IPS-NIHi11 (cell line): ENCODE measurements at regions not wholly inside any gene's neighbourhood (a gene's known extent, or its start where the extent isn't known, plus 50 kb on each side); places are given as distances from the start of the nearest gene placed in this dataset.

Source experiments
- DNase-seq: peaks from one replicate; pipeline ENCODE4 v3.0.0; 2012; ENCODE audit warnings: mixed read lengths, low spot score

DNA sequence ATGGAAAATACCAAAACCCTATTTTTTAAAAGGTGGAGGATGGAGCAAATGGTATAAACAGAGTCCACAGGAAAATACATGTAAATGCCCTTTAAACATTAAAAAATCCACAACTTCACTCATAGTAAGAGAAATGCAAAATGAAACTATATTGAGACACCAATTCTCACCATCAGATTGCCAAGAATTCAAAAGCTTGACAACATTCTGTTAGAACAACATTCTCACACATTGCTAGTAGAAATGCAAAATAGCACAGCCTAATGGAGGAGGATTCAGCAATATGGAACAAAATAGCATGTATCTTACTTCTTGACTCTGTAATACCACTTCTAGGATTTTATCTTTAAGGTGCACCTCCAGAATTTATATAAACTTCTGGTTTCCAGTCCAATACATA, 351.8 kb downstream of the NXPE2 start:
- DNase-seq: no peak

DNA sequence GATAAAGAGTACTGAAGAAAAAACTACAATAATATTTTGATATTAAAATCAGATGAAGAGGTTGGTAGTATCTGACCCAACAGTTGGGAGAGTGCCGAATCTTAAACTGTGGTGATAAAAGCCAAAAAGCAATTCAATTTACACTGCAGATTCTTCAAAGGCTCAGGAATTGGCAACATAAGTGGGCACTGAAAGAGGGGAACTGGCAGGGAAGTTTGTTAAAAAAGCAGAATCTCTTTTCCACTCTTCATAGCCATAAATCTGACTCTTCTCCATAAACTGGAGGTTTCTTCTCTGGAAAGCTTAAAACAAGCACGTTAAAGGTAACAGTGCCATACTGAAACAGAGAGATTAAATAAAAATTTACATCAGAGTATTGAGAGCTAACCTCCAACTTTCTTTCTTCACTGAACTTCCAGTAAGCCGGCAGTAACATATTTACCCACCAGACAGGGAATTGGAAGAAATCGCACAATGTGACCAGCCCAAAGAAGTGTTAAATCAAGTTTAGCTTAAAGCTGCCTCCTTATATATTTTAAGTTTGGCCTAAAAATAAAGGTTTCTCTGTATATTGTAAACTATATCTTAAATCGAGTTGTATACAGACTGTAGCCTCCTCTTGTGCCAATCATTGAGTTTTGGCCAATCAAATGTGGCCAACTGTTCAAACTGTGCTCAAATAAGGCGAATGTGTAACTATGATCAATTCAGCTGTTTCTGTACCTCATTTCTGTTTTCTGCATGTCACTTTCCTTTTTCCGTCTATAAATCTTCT, 358.3 kb downstream of the NXPE2 start:
- DNase-seq: no peak

DNA sequence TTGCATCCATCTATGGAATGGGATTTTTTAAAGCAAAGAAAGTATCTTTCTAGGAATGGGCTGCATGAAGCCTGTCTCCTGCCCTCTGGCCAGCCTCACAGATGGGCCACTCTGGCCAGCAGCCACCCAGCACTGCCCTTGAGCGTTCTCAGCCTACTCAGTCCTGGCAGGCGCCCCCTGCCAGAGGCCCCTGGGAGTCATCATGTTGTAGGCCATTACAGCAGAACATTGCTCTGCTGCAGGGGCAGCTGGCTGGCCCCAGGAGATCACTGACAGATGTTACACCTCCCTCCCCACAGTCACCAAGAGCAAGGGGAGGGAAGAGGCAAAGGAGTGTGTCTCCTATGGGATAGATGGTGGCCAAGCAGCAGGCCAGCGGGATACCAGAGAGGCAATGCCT, 363.7 kb downstream of the NXPE2 start:
- DNase-seq: no peak

DNA sequence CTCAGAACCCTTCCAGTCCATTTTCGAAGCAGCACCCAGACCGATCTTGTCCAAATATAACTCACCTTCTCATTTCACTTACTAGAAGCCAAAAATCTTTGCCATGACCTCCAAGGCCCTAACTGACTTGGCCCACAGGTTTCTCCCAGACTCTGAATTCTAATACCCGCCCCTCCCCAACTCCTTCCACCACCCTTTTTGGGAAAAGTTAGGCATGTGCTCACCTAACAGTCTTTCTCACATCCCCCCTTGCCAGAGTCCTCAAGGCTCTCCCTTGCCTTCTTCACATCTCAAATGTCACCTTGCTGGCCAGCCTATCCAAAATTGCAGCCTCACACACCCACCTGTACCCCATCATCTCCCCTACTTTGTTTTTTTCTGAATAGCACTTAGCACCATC, 369.3 kb downstream of the NXPE2 start:
- DNase-seq: no peak

DNA sequence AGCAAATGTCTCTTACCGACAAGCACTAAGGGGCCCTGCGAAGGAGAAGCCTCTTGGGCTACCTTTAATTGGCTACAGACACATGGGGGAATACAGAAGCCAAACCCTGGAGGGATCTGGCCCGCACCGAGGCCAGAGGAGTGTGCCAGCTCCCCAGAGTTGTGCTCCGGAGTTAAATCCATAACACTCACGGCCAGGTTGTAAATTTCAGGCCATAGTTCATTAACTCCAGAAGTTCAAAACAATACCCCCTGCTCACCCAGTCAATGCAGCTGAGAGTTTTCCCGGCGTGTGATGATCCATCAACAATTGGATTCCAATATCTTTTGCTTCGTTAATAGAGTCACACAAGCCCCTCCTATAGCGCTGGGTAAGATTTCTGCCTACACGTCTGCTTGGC, 371.5 kb downstream of the NXPE2 start:
- no peak for DNase-seq

DNA sequence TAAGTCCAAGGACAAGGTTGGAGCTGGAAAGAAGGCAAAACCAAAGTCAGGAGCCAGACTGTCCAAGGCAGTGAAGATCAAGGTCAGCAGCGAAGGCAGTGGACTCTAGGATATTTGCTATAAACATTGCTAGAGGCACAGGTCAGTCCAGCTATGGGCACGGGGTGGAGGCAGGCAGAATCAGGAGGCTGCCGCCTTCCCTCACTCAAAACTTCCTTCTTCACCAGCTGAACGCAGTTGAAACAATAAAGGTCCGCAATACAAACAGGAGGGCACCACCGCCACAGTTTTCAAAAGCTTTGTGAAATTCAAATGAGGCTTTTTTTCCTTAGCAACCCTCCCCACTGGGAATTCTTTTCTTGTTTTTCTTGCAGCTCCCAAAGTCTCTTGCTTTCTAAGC, 372.4 kb downstream of the NXPE2 start:
- DNase-seq: no peak

DNA sequence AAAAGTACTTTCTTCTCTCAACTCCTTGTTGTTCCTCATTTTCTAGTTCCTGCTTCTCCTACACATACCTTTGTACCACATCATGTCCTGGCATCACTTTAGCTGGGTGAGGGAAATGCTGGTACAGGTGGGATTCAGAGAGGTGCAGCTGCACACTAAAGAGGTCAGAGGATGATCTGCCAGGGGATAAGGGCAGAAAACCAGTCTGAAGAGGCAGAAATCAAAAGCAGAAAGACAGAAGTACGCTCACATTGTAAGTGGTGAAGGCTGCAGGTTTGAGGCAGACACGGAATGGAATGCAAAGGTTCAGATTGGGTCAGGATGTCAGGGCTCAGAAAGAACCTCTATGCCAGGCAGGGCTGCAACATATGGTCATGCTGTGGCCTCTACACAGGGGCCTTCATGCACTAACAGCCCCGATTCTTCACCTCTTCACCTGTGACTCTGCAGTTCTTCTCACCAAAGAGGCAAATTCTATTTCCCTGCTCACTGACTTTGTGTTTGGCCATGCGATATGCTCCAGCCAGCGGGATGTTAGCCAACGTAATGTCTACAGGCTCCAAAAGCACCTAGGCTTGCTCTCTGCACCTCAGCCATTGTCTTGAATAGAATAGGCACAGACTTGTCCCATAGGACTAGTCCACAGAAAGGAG, 373.7 kb downstream of the NXPE2 start:
- no peak for DNase-seq

DNA sequence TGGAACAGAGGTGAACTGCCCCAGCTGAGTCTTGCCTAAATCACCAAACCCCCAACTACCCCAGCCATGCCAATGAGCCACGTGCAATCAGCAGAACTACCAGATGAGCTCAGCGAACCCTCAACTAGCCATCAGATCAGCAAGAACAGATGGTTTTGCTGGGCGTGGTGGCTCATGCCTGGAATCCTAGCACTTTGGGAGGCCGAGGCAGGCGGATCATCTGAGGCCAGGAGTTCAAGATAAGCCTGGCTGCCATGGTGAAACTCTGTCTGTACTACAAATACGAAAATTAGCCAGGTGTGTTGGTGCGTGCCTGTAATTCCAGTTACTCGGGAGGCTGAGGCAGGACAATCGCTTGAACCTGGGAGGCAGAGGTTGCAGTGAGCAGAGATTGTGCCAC, 374.3 kb downstream of the NXPE2 start:
- DNase-seq: no peak

DNA sequence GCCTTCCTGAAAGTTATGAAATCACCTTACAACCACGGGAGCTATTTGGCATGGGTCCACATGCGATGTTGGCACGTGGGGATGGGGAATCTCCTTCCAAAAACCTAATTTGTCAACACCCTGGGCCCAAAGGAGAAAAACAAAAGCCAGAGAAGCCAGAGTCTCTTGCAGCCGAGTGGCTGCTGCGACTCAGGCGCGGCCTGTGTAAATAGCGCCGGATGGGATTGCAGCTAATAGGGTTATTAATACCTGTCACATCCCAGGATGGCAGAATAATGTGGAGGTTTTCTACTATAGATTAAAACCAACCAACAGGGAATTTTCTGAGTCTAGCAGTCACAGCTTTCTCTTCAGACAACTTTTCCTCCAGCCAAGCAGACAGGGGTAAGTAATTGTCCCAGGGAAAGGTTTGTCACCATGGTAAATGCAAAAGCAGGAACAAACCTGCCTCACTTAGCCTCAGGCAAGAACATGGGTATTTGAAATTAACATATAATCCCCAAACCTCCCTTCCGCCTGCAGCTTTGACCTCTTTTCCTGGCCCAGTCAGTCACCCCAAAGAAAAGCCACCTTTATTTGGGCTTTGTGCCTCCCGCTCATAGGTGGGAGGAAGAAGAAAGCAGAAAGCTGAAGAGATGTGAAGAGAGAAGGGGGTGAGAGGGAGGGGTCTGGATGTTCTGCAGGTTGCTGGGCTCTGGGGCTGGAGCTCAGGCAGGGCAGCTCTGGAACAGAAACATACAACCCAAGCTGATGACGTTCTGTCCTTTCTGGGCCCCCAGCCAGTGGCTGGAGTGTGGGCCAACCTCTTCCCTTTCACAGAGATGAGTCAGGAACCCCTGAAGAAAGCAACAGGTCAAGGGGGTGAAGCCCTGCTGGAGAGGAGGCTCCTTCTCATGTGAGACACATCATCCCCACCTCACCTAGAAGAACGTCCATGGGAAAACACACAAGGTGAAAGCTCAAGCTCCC, 376.5 kb downstream of the NXPE2 start:
- DNase-seq: no peak

DNA sequence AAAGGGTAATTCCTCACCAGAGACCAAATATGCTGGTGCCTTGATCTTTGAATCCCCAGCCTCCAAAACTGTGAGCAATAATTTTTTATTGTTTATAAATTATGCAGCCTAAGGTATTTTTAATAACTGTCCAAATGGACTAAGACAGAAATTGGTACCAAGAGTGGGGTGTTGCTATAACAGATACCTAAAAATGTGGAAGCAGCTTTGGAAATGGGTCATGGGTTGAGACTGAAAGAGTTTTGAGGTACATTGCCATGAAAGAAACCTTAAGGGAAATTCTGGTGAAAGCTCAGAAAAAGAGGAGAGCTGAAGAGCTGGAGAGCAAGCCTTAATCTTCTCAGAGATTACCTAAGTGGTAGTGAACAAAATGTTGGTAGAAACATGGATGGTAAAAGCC, 378.2 kb downstream of the NXPE2 start:
- DNase-seq: no peak

DNA sequence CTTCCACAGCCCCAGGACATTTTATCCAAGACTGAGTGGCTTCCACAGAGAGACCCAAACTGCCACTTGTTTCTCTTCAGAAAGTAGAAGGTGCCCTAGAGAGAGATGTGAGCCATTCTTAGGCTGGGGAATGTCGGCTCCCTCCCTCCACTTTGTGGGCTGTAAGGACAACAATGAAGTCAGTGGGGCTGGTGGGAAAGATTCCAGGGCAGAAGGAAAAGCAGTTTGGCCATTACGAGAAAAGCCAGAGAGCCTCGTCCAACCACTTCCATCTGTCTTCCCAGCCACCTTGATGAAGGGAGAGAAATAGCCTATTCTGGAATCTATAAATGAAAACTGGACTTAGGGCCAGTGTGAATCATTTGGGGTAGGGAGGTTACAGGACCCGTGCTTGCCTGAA, 382.5 kb downstream of the NXPE2 start:
- DNase-seq: no peak

DNA sequence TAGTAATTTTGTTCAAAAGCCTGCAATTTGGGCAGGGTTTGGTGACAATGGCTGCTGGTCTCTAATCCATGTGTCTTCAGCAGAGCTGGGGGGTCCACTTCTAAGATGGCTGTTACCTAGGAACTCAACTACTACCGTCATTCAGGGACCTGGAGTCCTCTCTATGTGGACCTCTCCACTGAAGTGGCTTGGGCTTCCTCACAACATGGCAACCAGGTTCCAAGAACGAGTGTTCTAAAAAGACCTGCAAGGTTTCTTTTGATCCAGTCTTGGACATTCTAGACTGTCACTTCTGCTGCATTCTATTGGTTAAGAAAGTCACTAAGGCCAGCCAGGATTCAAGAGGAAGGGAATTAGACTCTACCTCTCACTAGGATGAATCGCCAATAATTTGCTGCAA, 387.0 kb downstream of the NXPE2 start:
- DNase-seq: no peak

DNA sequence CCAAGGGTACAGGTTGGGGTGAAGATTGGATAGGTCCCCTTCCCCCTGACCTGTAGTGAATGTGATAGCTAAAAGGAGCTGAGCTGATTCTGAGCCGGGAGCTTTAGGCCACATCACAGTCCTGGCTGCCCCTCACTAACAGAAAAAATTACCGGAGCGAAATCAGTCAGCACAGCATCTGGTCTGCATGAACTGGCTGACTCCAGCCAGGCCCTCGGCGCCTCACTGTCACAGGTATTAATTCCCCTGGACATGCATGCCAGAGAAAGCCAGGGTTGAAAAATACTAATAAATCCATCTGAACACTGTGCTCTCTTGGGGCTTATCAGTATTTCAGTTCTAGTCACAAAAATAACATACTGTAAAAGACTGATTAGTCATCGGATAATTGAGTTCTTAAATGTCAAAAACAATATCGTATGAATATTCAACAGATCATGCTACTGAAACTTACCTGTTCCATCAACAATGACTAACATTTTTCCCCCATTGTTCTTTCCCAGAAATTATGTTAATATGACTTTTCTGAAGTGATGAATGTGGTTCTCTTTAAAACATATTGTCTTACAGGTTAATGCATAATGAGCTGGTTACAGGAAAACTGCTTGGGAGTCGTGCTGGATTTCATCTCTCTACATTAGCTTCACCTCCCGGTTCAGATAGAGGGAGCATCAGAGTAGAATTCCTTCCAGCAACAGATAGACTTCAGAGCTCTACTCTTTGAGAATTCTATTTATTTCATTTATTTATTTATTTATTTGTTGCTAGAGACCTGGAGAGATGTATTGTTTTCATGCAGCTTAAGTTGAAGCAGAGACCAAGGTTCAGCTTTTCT, 387.7 kb downstream of the NXPE2 start:
- DNase-seq: no peak

DNA sequence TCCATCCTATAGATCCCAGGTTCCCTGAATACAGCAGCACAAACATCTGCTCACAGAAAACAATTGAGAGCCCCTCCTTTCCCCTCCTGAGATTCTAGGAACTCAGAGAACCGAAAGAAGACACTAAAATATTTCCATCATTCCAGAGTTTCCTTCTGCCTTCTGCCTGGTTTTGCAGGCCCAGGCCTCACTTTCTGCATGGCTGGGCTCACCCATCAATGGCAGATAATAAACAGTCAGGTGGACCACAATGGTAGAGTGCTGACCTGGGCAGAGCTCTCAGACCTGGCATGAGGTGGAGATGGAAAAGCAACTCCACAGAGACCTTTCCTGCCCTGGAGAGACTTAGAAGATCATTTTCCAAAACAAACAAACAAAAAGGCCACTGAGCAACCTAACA, 389.1 kb downstream of the NXPE2 start:
- no peak for DNase-seq

DNA sequence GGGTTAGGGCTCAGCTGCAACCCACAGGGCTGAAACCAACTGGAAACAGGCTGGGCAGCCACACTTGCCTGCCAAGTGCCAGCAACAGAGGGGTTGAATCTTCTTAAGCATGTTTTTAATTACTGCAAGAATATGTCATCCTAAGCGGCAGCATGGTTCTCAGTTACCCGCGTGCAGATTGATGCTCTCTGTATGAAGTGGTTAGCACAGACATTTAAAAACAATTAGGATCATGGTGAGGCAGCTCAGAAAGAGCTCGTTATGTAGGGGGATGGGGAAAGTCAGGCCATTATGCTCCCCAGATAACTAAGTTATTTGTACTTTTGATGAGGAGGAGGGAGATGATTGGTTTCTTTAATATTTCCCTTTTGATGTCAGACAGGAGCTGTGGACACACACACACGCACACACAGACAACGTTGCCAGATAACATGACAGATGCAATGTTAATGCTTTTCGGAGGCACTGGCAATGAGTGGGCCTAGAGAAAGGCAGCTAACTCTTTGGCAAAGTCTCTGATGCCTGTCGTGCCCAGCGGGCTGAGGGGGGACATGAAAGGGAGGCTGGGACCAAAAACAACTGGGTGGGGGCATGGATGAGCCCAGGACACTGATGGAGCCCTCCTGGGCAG, 389.7 kb downstream of the NXPE2 start:
- no peak for DNase-seq

DNA sequence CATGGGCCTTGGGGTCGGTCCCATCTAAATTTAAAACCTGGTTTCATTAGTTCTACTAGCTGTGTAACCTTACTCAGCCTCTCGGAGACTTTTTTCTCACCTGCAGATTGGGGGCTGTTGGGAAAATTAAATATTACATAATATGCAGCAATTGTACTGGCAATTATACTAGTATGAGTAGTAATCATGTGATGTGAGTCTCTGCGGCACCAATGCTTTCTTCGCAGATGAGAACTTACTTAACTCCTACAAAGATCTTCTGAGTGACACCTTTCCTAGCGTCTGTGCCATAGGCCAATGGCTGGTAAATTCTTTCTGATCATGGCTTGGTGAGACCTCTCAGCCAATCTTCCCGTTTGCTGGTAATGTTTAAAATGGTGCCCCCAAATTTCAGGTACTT, 391.3 kb downstream of the NXPE2 start:
- DNase-seq: no peak

DNA sequence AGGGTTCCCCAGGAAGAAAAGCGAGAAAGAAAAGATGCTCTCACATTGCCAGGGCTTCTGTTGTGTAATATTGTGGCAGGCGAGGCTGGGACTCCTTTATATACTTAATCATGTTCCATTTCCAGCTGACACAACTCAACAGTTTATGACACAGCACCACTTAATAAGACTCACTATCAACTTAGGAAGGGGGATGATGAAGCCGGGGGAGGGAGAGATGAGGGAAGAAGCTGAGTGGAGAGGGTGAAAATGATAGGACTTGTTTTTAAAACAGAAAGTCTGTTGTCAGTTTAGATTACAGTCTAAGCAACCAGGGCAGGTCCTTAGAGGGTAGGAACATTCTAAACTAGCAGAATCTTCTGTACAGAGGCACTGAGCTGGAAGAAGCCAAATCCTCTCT, 397.0 kb downstream of the NXPE2 start:
- DNase-seq: no peak

DNA sequence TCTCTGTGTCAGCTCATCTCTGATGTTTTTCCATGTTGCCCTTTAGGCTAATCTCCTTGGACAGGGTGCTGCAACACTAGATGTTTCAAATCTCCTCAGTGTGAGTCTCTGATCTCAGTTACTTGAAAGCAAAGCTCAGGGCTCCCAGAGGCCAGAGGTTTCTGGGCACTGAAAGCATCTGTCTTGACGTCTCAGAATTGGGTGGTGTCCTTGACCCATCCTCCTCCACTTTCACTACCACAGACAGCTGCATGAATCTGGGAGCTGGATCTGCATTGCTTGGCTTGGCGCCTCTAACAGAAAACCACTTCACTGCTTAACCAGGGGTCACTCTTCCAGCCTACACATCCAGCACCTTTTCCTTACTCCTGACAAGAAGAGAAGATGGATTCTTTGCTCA, 399.4 kb downstream of the NXPE2 start:
- no peak for DNase-seq

DNA sequence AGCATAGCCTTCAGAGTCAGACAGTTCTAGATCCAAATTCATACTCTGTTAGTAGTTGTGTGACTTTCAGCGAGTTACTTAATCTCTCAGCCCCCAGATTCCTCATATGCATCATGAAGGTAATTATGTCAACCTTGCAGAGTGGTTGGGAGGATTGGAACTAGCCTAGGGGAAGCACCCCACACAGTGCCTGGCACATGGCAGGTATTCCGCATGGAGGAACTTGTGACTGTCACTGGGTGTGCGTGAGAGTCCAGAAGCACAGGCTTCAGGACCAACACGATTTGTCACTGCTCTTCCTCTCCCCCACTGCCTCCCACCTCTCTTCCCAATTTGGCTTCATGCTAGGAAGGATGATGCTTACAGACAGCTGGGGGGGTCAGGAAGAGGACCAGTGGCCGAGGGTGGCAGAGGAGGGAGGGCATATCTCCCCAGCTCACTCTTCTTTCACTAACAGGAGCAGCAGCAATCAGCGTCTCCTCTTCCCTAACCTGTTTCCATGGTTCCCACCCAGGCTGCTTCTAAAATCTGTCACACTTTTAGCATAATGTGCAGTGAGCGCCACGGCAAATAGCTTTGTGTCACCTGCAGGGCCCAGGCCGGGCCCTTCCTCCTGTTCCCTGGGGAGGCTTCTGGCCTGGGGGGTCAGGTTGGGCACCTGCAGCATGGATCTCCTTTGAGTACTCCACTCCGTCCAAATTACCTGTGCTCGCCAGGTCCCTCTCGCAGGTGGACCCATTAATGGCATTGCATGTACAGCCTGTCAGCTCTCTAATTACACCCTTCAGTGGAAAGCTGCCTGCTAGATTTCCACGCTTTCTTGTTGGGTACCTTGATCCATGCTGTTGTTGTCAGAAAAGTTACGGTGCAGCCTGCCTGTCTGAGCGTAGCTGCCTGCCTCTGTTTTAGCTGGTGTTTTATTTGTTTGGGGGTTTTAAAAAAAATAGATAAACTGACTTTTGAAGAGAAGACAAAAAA, 400.4 kb downstream of the NXPE2 start:
- DNase-seq: no peak
